Neural progenitor cell (in vitro differentiated cells): ENCODE measurements at regions not wholly inside any gene's neighbourhood (a gene's known extent, or its start where the extent isn't known, plus 50 kb on each side); places are given as distances from the start of the nearest gene placed in this dataset.

Source experiments
- CTCF ChIP-seq: fragments of 200-600 bp; sonication (generic); IDR thresholded peaks from 2 replicates; pipeline ENCODE4 v1.5.1; 2017; ENCODE audit warnings: antibody characterized with exemption, mild to moderate bottlenecking
- EZH2 ChIP-seq: fragments of 200-600 bp; sonication (generic); IDR thresholded peaks from 2 replicates; pipeline ENCODE4 v1.6.1; 2017; ENCODE audit warnings: antibody characterized with exemption, mild to moderate bottlenecking, moderate library complexity

- TF ChIP-seq CTCF, result no peak
- TF ChIP-seq EZH2, result no peak
These were observed 64.8 kb upstream of the EFNA5 start for GRCh38 chr5:107735558-107735957.
